ENCODE measurements at regions not wholly inside any gene's neighbourhood (a gene's known extent, or its start where the extent isn't known, plus 50 kb on each side); places are given as distances from the start of the nearest gene placed in this dataset.
A peak's percentile ranks its signal among the peaks of the same experiment; 100 is the strongest.

DNA sequence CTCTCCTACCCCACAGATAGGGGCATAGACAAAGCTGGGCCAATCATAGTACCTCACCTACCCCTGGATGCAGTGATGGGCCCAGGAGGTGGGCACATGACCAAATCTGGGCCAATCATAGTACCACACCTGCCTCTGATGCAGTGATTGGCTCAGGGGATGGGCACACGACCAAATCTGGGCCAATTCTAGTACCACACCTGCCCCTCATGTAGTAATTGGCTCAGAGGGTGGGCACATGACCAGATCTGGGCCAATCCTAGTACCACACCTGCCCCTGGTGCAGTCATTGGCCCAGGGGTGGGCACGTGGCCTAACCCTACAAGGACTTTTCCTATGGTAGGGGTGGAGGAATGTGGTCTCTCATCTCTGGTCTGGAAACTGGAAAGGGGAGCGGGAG lies 56.9 kb upstream of the MEF2A start:
- H3K4me3 ChIP-seq: no peak overlapping the region
- H3K27me3 ChIP-seq (replicated peaks in 1 of 2; ENCODE audit: control insufficient read depth in 2 of 2, insufficient read depth in 2 of 2, low read length in 1 of 2): no peaks in the 10 kb centered on the region
- H3K36me3 ChIP-seq (ENCODE audit: control insufficient read depth in 2 of 2, insufficient read depth in 2 of 2, low read length in 1 of 2): no peaks in the 10 kb centered on the region
- intact Hi-C loops (cut with micrococcal nuclease; ENCODE audit: unreplicated experiment) (no loop called here), in situ Hi-C loops (cut with MboI) (loop anchor here (25.0 kb wide), 1 partner anchor 1428 kb away; no protein-coding TSS in a partner anchor)
- CTCF ChIA-PET: interaction anchor here (1.1 kb wide), 1 partner anchor 195 kb away, joined by 3 read pairs; no protein-coding TSS in a partner anchor
- no peak overlapping the region for H3K9ac ChIP-seq (ENCODE audit: control insufficient read depth, insufficient read depth, low read length)
- H3K79me2 ChIP-seq (ENCODE audit: control insufficient read depth, insufficient read depth, low read length): peaks cover 3% of the 10 kb centered on the region
- no peaks in the 10 kb centered on the region for H4K20me1 ChIP-seq (ENCODE audit: control insufficient read depth, insufficient read depth)
- no TSS peak for BruUV-seq (replicated peaks)
- SMC1A ChIA-PET (ENCODE audit: uncharacterized antibody, unreplicated experiment): no interaction called here
- POLR2A ChIA-PET: no interaction called here
- H3K4me1 ChIP-seq (ENCODE audit: control insufficient read depth, insufficient read depth, low read length): peaks cover 88% of the 10 kb centered on the region
- 3% methylated on average over 3 of the region's 3 CpGs for WGBS (ENCODE audit: insufficient coverage, insufficient replicate concordance, low lambda C conversion rate, missing lambda C conversion rate)
- peak overlapping the region; percentile 74 for H3K27ac ChIP-seq (ENCODE audit: control insufficient read depth, insufficient read depth)
- no peak for ATAC-seq
- H2AFZ ChIP-seq (ENCODE audit: control insufficient read depth, low read depth, low read length): peak overlapping the region; percentile 53
- RAD21 ChIA-PET (ENCODE audit: unreplicated experiment): no interaction called here
- peak overlapping the region; percentile 74 for H3K4me2 ChIP-seq (ENCODE audit: control insufficient read depth, insufficient read depth)
- no peak for FAIRE-seq
- no peak for DNase-seq (ENCODE audit: low read depth, low spot score)
- peaks cover 7% of the 10 kb centered on the region; the same call in 2 of the 3 replicates for H3K9me3 ChIP-seq (replicated peaks; ENCODE audit: control insufficient read depth, insufficient read depth, low read length)
- TF ChIP-seq GATAD2B (conservative IDR thresholded peaks at IDR 0.05; ENCODE audit: low read depth) (no peak), SMARCA5 (IDR thresholded peaks at IDR 0.05) (no peak), TCF12 (IDR thresholded peaks at IDR 0.05; ENCODE audit: low read depth, low read length) (no peak), NFYB (IDR thresholded peaks at IDR 0.05; ENCODE audit: insufficient read depth, low read depth, low read length) (peak; percentile 59; the same call in 1 of the 2 replicates), NRF1 (conservative IDR thresholded peaks at IDR 0.05; ENCODE audit: low read depth, low read length) (no peak), NFXL1 (IDR thresholded peaks at IDR 0.05; ENCODE audit: borderline replicate concordance) (no peak), FOS (IDR thresholded peaks at IDR 0.05; ENCODE audit: borderline replicate concordance, extremely low read depth, insufficient read length) (peak; percentile 37), ZNF274 (IDR thresholded peaks at IDR 0.05; ENCODE audit: insufficient read depth, insufficient read length) (no peak)
- TF ChIP-seq, protein P1, sequence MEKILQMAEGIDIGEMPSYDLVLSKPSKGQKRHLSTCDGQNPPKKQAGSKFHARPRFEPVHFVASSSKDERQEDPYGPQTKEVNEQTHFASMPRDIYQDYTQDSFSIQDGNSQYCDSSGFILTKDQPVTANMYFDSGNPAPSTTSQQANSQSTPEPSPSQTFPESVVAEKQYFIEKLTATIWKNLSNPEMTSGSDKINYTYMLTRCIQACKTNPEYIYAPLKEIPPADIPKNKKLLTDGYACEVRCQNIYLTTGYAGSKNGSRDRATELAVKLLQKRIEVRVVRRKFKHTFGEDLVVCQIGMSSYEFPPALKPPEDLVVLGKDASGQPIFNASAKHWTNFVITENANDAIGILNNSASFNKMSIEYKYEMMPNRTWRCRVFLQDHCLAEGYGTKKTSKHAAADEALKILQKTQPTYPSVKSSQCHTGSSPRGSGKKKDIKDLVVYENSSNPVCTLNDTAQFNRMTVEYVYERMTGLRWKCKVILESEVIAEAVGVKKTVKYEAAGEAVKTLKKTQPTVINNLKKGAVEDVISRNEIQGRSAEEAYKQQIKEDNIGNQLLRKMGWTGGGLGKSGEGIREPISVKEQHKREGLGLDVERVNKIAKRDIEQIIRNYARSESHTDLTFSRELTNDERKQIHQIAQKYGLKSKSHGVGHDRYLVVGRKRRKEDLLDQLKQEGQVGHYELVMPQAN (conservative IDR thresholded peaks at IDR 0.05): no peak
- TF ChIP-seq, protein P2, sequence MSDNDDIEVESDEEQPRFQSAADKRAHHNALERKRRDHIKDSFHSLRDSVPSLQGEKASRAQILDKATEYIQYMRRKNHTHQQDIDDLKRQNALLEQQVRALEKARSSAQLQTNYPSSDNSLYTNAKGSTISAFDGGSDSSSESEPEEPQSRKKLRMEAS (IDR thresholded peaks at IDR 0.05; ENCODE audit: low read depth, low read length): peak; percentile 28; the same call in 1 of the 2 replicates
- TF ChIP-seq, protein P3, sequence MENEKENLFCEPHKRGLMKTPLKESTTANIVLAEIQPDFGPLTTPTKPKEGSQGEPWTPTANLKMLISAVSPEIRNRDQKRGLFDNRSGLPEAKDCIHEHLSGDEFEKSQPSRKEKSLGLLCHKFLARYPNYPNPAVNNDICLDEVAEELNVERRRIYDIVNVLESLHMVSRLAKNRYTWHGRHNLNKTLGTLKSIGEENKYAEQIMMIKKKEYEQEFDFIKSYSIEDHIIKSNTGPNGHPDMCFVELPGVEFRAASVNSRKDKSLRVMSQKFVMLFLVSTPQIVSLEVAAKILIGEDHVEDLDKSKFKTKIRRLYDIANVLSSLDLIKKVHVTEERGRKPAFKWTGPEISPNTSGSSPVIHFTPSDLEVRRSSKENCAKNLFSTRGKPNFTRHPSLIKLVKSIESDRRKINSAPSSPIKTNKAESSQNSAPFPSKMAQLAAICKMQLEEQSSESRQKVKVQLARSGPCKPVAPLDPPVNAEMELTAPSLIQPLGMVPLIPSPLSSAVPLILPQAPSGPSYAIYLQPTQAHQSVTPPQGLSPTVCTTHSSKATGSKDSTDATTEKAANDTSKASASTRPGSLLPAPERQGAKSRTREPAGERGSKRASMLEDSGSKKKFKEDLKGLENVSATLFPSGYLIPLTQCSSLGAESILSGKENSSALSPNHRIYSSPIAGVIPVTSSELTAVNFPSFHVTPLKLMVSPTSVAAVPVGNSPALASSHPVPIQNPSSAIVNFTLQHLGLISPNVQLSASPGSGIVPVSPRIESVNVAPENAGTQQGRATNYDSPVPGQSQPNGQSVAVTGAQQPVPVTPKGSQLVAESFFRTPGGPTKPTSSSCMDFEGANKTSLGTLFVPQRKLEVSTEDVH (IDR thresholded peaks at IDR 0.05; ENCODE audit: low read depth, partially characterized antibody): no peak
- TF ChIP-seq, protein P4, sequence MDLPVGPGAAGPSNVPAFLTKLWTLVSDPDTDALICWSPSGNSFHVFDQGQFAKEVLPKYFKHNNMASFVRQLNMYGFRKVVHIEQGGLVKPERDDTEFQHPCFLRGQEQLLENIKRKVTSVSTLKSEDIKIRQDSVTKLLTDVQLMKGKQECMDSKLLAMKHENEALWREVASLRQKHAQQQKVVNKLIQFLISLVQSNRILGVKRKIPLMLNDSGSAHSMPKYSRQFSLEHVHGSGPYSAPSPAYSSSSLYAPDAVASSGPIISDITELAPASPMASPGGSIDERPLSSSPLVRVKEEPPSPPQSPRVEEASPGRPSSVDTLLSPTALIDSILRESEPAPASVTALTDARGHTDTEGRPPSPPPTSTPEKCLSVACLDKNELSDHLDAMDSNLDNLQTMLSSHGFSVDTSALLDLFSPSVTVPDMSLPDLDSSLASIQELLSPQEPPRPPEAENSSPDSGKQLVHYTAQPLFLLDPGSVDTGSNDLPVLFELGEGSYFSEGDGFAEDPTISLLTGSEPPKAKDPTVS (IDR thresholded peaks at IDR 0.05; ENCODE audit: low read depth, low read length): no peak
- TF ChIP-seq, protein P5, sequence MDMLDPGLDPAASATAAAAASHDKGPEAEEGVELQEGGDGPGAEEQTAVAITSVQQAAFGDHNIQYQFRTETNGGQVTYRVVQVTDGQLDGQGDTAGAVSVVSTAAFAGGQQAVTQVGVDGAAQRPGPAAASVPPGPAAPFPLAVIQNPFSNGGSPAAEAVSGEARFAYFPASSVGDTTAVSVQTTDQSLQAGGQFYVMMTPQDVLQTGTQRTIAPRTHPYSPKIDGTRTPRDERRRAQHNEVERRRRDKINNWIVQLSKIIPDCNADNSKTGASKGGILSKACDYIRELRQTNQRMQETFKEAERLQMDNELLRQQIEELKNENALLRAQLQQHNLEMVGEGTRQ (IDR thresholded peaks at IDR 0.05; ENCODE audit: borderline replicate concordance, low read depth, low read length): peak; percentile 42; the same call in 1 of the 2 replicates
- TF ChIP-seq, protein P6, sequence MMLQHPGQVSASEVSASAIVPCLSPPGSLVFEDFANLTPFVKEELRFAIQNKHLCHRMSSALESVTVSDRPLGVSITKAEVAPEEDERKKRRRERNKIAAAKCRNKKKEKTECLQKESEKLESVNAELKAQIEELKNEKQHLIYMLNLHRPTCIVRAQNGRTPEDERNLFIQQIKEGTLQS (IDR thresholded peaks at IDR 0.05; ENCODE audit: borderline replicate concordance, extremely low read depth, low read depth, low read length): peak; percentile 10; the same call in 1 of the 2 replicates
- TF ChIP-seq, protein P7, sequence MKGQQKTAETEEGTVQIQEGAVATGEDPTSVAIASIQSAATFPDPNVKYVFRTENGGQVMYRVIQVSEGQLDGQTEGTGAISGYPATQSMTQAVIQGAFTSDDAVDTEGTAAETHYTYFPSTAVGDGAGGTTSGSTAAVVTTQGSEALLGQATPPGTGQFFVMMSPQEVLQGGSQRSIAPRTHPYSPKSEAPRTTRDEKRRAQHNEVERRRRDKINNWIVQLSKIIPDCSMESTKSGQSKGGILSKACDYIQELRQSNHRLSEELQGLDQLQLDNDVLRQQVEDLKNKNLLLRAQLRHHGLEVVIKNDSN (IDR thresholded peaks at IDR 0.05; ENCODE audit: borderline replicate concordance, extremely low read length, insufficient read depth, low read depth, low read length): peak; percentile 88
